HCT116 (cell line): ENCODE measurements at regions not wholly inside any gene's neighbourhood (a gene's known extent, or its start where the extent isn't known, plus 50 kb on each side); places are given as distances from the start of the nearest gene placed in this dataset.

Experiments
- POLR2AphosphoS5 ChIP-seq: IDR thresholded peaks from 2 replicates; pipeline ENCODE4 v1.6.1; 2011; ENCODE audit warnings: mild to moderate bottlenecking, low read depth, low read length, moderate library complexity
- RAD21 ChIP-seq: IDR thresholded peaks from 2 replicates; pipeline ENCODE4 v1.6.1; 2012; ENCODE audit warnings: low read depth, mild to moderate bottlenecking
- TF ChIP-seq, protein P1 (sequence below), 3 experiments: fragments of 200-600 bp in 1 of 3; sonication (generic) in 1 of 3; IDR thresholded peaks in 2 of 3; conservative IDR thresholded peaks in 1 of 3; 2 replicates each; pipeline ENCODE4 v1.5.1; 2012 to 2017; ENCODE audit warnings: low read depth in 2 of 3, low read length in 2 of 3, antibody characterized with exemption in 1 of 3, borderline replicate concordance in 1 of 3, control low read depth in 1 of 3, mild to moderate bottlenecking in 1 of 3, mixed read lengths in 1 of 3, mixed run types in 1 of 3, moderate library complexity in 1 of 3; ENCODE audit not compliant: insufficient read depth in 1 of 3
- TF ChIP-seq, protein P2 (sequence below): IDR thresholded peaks from 2 replicates; pipeline ENCODE4 v1.6.1; 2012; ENCODE audit warnings: low read depth
- TF ChIP-seq, protein P3 (sequence below): IDR thresholded peaks from 2 replicates; pipeline ENCODE4 v1.6.1; 2012
- TF ChIP-seq, protein P4 (sequence below): IDR thresholded peaks from 2 replicates; pipeline ENCODE4 v1.6.1; 2011; ENCODE audit warnings: mild to moderate bottlenecking, low read length, moderate library complexity; ENCODE audit not compliant: insufficient replicate concordance; ENCODE audit errors: extremely low read depth

DNA sequence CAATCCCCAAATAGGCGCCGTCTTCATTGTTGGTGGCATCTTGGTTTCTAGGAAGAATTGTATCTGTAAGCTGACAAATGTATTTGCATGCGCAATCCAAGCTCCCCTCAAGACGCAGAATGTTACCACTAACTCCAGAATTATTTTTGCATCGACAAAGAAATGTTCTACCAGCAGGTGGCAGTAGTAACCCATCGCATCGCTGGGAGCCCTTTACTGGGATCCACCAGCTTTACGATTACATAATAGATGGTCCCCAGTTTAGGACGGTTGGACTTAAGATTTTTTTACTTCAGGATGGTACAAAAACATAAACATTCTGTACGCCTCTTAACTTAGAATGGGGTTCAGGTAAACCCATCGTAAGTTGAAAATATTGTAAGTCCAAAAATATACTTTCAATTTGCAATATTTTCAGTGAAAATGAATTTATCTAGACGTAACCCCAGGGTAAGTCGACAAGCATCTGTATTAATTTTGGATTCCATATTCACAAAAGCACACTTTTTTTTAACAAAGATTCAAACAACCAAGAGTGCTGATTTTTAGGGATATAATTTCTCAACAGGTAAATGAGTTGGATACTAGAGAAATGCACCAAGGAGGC, 114.0 kb upstream of the COBL start:
- TF ChIP-seq RAD21, result peak; percentile 85
- TF ChIP-seq, protein P1, sequence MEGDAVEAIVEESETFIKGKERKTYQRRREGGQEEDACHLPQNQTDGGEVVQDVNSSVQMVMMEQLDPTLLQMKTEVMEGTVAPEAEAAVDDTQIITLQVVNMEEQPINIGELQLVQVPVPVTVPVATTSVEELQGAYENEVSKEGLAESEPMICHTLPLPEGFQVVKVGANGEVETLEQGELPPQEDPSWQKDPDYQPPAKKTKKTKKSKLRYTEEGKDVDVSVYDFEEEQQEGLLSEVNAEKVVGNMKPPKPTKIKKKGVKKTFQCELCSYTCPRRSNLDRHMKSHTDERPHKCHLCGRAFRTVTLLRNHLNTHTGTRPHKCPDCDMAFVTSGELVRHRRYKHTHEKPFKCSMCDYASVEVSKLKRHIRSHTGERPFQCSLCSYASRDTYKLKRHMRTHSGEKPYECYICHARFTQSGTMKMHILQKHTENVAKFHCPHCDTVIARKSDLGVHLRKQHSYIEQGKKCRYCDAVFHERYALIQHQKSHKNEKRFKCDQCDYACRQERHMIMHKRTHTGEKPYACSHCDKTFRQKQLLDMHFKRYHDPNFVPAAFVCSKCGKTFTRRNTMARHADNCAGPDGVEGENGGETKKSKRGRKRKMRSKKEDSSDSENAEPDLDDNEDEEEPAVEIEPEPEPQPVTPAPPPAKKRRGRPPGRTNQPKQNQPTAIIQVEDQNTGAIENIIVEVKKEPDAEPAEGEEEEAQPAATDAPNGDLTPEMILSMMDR (IDR thresholded peaks at IDR 0.05 in 2 of 3, conservative IDR thresholded peaks at IDR 0.05 in 1 of 3; ENCODE audit: borderline replicate concordance in 1 of 3, insufficient read depth in 1 of 3, low read depth in 2 of 3, low read length in 2 of 3), result peak; percentile 39 to 88 (median 64); a peak in 5 of 6 replicates
- no peak for TF ChIP-seq POLR2AphosphoS5
- TF ChIP-seq, protein P2, sequence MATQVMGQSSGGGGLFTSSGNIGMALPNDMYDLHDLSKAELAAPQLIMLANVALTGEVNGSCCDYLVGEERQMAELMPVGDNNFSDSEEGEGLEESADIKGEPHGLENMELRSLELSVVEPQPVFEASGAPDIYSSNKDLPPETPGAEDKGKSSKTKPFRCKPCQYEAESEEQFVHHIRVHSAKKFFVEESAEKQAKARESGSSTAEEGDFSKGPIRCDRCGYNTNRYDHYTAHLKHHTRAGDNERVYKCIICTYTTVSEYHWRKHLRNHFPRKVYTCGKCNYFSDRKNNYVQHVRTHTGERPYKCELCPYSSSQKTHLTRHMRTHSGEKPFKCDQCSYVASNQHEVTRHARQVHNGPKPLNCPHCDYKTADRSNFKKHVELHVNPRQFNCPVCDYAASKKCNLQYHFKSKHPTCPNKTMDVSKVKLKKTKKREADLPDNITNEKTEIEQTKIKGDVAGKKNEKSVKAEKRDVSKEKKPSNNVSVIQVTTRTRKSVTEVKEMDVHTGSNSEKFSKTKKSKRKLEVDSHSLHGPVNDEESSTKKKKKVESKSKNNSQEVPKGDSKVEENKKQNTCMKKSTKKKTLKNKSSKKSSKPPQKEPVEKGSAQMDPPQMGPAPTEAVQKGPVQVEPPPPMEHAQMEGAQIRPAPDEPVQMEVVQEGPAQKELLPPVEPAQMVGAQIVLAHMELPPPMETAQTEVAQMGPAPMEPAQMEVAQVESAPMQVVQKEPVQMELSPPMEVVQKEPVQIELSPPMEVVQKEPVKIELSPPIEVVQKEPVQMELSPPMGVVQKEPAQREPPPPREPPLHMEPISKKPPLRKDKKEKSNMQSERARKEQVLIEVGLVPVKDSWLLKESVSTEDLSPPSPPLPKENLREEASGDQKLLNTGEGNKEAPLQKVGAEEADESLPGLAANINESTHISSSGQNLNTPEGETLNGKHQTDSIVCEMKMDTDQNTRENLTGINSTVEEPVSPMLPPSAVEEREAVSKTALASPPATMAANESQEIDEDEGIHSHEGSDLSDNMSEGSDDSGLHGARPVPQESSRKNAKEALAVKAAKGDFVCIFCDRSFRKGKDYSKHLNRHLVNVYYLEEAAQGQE, result no peak
- TF ChIP-seq, protein P3, sequence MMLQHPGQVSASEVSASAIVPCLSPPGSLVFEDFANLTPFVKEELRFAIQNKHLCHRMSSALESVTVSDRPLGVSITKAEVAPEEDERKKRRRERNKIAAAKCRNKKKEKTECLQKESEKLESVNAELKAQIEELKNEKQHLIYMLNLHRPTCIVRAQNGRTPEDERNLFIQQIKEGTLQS, result no peak
- TF ChIP-seq, protein P4, sequence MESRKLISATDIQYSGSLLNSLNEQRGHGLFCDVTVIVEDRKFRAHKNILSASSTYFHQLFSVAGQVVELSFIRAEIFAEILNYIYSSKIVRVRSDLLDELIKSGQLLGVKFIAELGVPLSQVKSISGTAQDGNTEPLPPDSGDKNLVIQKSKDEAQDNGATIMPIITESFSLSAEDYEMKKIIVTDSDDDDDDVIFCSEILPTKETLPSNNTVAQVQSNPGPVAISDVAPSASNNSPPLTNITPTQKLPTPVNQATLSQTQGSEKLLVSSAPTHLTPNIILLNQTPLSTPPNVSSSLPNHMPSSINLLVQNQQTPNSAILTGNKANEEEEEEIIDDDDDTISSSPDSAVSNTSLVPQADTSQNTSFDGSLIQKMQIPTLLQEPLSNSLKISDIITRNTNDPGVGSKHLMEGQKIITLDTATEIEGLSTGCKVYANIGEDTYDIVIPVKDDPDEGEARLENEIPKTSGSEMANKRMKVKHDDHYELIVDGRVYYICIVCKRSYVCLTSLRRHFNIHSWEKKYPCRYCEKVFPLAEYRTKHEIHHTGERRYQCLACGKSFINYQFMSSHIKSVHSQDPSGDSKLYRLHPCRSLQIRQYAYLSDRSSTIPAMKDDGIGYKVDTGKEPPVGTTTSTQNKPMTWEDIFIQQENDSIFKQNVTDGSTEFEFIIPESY, result no peak
